ENCODE measurements at regions not wholly inside any gene's neighbourhood (a gene's known extent, or its start where the extent isn't known, plus 50 kb on each side); places are given as distances from the start of the nearest gene placed in this dataset.

GRCh38 chr1:168455764-168456163 lies 88.0 kb downstream of the XCL2 start:
- DNase-seq (ENCODE audit: low read depth in 2 of 2) = no peak

- DNase-seq (ENCODE audit: low read depth in 2 of 2) = no peak
These were observed 89.5 kb downstream of the XCL2 start for GRCh38 chr1:168454211-168454815.

DNA sequence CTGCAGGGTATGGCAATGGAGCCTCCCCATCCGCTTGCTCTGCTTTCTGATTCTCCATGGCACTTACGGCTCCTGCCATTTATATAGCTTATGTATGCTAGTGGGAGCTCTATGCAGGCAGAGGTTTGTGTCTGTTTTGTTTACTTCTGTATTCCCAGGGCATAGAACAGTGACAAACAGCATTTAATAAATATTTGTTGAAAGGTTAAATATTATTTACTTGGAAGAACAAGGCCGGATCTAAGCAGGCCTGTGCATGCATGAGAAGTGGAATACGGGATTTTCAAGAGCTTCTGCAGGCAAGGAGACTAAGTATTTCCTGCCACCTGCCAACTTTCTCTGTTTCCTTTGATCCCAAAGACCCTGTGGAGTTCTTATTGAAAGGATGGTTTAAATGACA lies 90.7 kb downstream of the XCL2 start:
- no peak for DNase-seq (ENCODE audit: low read depth in 2 of 2)

DNA sequence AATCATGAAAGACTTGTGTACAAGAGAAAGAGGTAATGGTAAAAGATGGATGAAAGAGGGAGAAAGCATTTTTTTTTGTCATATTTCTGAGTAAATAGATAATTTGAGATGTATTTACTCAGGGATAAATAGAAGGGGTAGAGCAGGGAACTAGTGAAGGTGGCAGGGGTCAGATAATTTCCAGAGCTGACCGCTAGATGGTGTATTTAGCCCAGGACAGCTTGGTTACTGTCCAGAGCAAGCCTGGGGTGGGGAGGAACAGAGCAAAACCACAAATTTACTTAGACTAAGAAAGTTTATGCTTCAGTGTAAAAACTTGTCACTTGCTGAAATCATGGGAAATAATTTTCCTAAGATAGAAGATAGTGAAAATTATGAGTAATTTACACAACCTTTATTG lies 91.5 kb downstream of the XCL2 start:
- DNase-seq (ENCODE audit: low read depth in 2 of 2) = no peak

- no peak for DNase-seq (ENCODE audit: low read depth in 2 of 2)
These were observed 95.9 kb downstream of the XCL2 start for GRCh38 chr1:168447871-168448270.

- DNase-seq (ENCODE audit: low read depth in 2 of 2) = no peak
These were observed 97.7 kb downstream of the XCL2 start for GRCh38 chr1:168446081-168446480.

DNA sequence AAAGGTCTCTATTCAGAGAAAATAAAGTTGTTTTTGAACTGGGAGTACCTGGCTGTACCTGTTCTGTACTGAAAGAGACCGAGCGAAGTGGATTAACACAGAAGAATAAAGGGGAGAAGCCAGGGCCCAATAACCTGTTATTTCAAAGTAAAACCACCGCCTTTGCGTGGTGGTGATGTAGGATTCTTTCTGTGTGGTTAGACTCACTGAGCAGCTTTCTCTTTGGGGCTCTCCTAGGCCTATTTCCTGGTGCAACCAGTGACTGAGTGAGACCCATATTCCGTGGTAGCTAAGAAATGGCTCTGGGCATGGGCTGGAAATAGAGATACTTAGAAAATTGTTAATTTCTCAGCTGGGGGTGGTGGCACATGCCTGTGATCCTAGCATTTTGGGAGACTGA lies 99.9 kb downstream of the XCL2 start:
- DNase-seq (ENCODE audit: low read depth in 2 of 2) = no peak

DNA sequence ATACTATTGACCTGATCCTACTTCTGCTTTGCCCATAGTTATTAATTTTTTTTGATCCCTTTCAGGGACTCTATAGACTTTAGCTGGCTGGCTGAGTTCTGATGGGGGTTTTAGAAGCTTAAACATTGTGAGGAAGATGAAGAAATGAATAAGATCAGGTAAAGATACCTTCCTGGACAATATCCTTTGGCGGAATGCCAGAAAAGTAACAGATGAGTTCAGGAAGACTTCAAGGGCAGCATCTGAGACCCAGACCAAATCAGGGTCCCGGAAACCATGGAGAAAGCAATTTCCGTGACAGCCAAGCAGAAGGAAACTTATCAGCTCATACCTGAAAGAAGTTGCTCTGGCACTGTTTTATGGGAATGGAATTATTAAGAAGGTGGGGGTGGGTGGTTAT lies 100.4 kb downstream of the XCL2 start:
- no peak for DNase-seq (ENCODE audit: low read depth in 2 of 2)

- no peak for DNase-seq (ENCODE audit: low read depth in 2 of 2)
These were observed 100.9 kb downstream of the XCL2 start for GRCh38 chr1:168442931-168443330.

DNA sequence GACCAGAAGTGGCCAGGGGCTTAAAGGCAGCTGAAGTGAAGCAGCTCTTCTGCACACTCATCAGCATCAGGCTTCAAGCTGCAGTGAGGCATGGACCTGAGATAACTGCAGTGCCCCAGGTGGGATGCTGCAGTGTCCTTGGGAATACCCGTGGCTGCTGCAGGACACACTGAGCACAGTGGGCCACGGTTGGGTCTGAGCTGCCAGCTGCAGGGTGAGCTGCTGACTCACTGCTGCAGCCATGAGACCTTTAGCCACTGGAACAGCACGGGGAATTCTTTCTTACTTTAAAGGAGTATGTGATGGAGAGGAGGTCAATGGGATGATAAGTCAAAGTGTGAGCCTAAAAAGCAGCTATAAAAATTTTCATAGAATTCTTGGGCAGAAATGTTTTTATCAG lies 102.1 kb downstream of the XCL2 start:
- no peak for DNase-seq (ENCODE audit: low read depth in 2 of 2)

DNA sequence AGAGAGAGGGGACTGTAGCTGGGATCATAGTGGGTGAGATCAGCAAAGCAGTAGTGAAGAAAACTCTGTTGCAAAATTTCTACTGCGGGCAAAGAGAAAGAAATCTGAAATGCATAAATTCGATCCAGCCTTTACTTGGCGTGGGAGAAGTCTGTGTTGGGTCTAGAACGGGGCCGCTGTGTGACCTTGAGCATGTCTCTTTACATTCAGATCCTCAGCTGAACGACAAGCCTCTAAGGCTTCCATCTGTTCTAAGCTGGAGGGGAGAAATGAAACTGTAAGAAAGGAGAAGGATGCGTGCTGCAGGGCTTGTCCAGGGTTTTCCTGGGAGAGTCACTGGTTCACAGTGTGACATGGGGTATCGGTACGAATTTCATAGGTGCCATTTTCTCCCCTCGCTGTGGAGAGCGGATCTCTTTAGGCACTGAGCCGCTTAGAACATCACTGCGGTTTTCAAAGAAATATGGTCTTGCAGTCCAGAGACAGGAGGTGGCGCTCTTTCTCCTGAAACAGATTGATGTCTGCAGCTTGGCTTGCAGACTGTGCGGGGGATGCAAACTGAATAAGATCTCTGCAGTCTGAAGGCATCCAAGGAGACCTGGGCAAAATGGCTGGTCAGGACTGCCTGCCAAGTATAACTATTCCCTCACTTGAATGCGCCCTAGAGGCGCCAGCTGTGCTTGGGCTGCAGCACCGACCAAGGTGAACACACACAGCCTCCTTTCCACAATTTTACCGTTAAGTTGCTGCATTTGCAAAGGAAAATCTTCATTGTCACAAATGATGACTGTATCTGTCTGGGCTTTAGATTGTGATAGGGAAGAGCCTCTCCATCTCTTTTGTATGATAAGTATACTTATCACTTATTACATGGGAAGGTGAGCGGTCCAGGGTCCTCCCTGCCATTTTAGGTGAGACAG lies 104.1 kb downstream of the XCL2 start:
- DNase-seq (ENCODE audit: low read depth in 2 of 2) = peak; percentile 70 to 73

DNA sequence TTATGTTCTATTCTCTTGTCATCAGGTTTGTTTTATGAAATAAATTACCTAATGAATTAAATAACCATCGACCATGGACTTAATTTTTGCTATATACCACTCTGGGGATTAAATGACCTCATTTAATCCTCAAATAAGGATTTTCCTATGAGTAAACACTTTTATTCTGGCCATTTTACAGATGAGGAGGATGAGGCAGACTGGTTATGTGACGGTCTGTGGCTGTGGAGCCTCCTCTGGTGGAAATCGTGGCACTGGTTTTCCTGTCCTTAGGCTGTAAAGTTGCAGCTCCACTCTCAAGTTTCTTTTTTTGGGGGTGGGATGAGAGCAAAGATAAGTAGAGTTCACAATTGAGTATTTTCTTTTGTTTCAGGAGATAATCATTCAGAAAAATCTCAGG lies 105.2 kb downstream of the XCL2 start:
- no peak for DNase-seq (ENCODE audit: low read depth in 2 of 2)

DNA sequence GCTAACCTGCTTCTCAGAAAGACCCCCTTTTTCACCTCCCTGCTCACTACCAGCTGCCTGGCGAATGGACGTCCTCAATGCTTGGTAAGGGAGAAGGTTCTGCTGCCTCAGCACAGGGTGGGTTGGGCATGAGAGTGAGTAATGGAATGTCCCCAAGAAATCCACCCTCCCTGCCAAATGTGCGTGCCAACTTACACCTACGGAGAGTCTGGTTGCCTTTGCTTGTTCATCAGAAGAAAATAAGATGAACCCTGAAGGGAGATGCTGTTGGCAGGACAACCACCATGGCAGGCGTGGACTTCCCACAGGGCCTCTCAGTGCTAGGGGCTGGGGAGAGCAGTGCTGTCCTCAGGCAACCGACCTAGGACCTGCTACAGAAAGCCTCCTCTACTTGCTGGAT lies 106.0 kb downstream of the XCL2 start:
- DNase-seq (ENCODE audit: low read depth in 2 of 2) = no peak

GRCh38 chr1:168435439-168435838 lies 108.4 kb downstream of the XCL2 start:
- no peak for DNase-seq (ENCODE audit: low read depth in 2 of 2)

DNA sequence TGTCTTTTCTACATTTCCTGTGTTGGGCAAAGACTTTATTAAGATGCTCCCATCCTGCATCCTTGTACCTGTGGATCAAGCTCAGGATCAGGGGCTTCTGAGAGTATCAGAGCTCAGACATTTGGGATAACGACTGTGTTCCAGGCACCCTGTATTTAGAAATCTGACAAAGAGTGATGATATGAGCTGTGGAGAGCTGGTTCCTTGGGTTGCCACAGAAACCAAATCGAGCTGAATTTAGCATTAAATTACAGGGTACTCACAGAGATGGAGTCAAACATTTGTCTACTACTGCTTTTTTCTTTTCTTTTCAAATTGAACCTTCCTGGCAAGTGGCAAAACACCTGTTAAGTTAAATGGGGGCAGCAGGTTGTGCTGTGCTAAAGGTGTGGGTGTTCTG lies 110.6 kb downstream of the XCL2 start:
- no peak for DNase-seq (ENCODE audit: low read depth in 2 of 2)

GRCh38 chr1:168431882-168432281 lies 111.9 kb downstream of the XCL2 start:
- no peak for DNase-seq (ENCODE audit: low read depth in 2 of 2)

- DNase-seq (ENCODE audit: low read depth in 2 of 2) = no peak
These were observed 113.5 kb downstream of the XCL2 start for GRCh38 chr1:168430321-168430720.

GRCh38 chr1:168428063-168428731 lies 115.6 kb downstream of the XCL2 start:
- no peak for DNase-seq (ENCODE audit: low read depth in 2 of 2)

- no peak for DNase-seq (ENCODE audit: low read depth in 2 of 2)
These were observed 116.7 kb downstream of the XCL2 start for GRCh38 chr1:168427051-168427450.

GRCh38 chr1:168424281-168424680 lies 119.5 kb downstream of the XCL2 start:
- no peak for DNase-seq (ENCODE audit: low read depth in 2 of 2)

DNA sequence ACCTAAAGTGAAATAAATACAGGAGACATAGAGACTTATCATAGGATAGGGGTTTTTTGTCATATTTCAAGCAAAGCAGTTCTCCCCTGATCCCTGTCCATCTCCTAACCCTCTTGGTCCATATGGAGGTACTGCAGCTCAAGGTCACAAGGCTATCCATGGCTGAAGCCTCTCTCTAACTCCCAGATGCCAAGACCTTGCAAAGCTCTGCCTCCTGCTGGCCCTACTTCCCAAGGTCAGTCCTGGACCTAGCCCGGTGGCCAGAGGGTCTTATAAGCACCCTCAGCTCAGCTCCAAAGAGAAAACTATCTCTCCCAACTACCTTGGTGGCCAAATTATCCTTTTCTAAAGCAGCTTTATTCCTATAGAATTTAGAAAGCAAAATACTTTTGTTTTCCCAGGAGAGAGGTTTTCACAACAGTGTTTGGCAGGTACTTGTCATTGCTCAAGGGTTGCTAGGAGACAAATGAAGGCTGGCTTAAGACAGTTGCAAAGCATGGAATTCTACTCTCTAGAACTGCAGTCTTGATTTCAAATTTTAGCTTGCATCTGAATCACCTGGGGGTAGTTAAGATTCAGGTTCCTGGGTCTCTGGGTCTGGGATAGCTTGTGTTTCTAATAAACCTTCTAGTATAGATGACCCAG lies 121.5 kb downstream of the XCL2 start:
- no peak for DNase-seq (ENCODE audit: low read depth in 2 of 2)

- no peak for DNase-seq (ENCODE audit: low read depth in 2 of 2)
These were observed 122.3 kb downstream of the XCL2 start for GRCh38 chr1:168421399-168422004.
